ENCODE measurements at regions not wholly inside any gene's neighbourhood (a gene's known extent, or its start where the extent isn't known, plus 50 kb on each side); places are given as distances from the start of the nearest gene placed in this dataset.

GRCh38 chr11:71342951-71343827 is 90.8 kb upstream of the SHANK2 start:
- no peak overlapping the region for H3K4me3 Mint-ChIP-seq
- DNase-seq: peak in 1 of 2 donors; percentile 7
- Histone ChIP-seq H3K9me3 (ENCODE audit: control insufficient read depth, insufficient read depth, low read length) (no peaks in the 10 kb centered on the region), H3K27me3 (ENCODE audit: control insufficient read depth, insufficient read depth, low read length) (no peaks in the 10 kb centered on the region), H3K36me3 (ENCODE audit: control insufficient read depth, insufficient read depth, low read length) (no peaks in the 10 kb centered on the region), H3K4me1 (ENCODE audit: control insufficient read depth, insufficient read depth, low read length) (no peaks in the 10 kb centered on the region), H3K4me3 (ENCODE audit: low read length) (no peak overlapping the region), H3K27ac (ENCODE audit: low read length) (no peak overlapping the region)
- no peaks in the 10 kb centered on the region for H3K36me3 Mint-ChIP-seq
- no peak for ATAC-seq
- H3K9me3 Mint-ChIP-seq: no peaks in the 10 kb centered on the region
- TF ChIP-seq CTCF (IDR thresholded peaks at IDR 0.05): no peak
- 69% methylated on average over 20 of the region's 20 CpGs for WGBS (ENCODE audit: insufficient coverage)
- H3K27me3 Mint-ChIP-seq (ENCODE audit: low read depth in 2 of 2): peaks cover 16 to 20% of the 10 kb centered on the region in 2 donors
- H3K27ac Mint-ChIP-seq: no peak overlapping the region
- no peaks in the 10 kb centered on the region for H3K4me1 Mint-ChIP-seq
- intact Hi-C loops (cut with micrococcal nuclease): no loop called here

- Mint-ChIP-seq H3K27ac (no peak overlapping the region), H3K9me3 (no peaks in the 10 kb centered on the region), H3K4me1 (no peaks in the 10 kb centered on the region), H3K4me3 (no peak overlapping the region), H3K27me3 (ENCODE audit: low read depth in 2 of 2) (peaks cover 14 to 20% of the 10 kb centered on the region in 2 donors), H3K36me3 (no peaks in the 10 kb centered on the region)
- 84% methylated on average over 13 of the region's 13 CpGs for WGBS (ENCODE audit: insufficient coverage)
- intact Hi-C loops (cut with micrococcal nuclease): no loop called here
- Histone ChIP-seq H3K9me3 (ENCODE audit: control insufficient read depth, insufficient read depth, low read length) (no peaks in the 10 kb centered on the region), H3K4me3 (ENCODE audit: low read length) (no peak overlapping the region), H3K4me1 (ENCODE audit: control insufficient read depth, insufficient read depth, low read length) (no peaks in the 10 kb centered on the region), H3K27ac (ENCODE audit: low read length) (no peak overlapping the region), H3K36me3 (ENCODE audit: control insufficient read depth, insufficient read depth, low read length) (no peaks in the 10 kb centered on the region), H3K27me3 (ENCODE audit: control insufficient read depth, insufficient read depth, low read length) (no peaks in the 10 kb centered on the region)
- no peak for DNase-seq
- ATAC-seq: no peak
- no peak for TF ChIP-seq CTCF (IDR thresholded peaks at IDR 0.05)
These were observed 89.7 kb upstream of the SHANK2 start for GRCh38 chr11:71342116-71342515.

GRCh38 chr11:71341596-71341995 is 89.2 kb upstream of the SHANK2 start:
- intact Hi-C loops (cut with micrococcal nuclease): no loop called here
- DNase-seq (no peak), ATAC-seq (no peak)
- Mint-ChIP-seq H3K9me3 (no peaks in the 10 kb centered on the region), H3K4me1 (no peaks in the 10 kb centered on the region), H3K4me3 (no peak overlapping the region), H3K27ac (no peak overlapping the region), H3K27me3 (ENCODE audit: low read depth in 2 of 2) (peaks cover 11 to 20% of the 10 kb centered on the region in 2 donors), H3K36me3 (no peaks in the 10 kb centered on the region)
- H3K4me3 ChIP-seq (ENCODE audit: low read length): no peak overlapping the region
- TF ChIP-seq CTCF (IDR thresholded peaks at IDR 0.05): no peak
- H3K36me3 ChIP-seq (ENCODE audit: control insufficient read depth, insufficient read depth, low read length): no peaks in the 10 kb centered on the region
- H3K27ac ChIP-seq (ENCODE audit: low read length): no peak overlapping the region
- H3K4me1 ChIP-seq (ENCODE audit: control insufficient read depth, insufficient read depth, low read length): no peaks in the 10 kb centered on the region
- no peaks in the 10 kb centered on the region for H3K27me3 ChIP-seq (ENCODE audit: control insufficient read depth, insufficient read depth, low read length)
- WGBS (ENCODE audit: insufficient coverage): 88% methylated on average over 9 of the region's 9 CpGs
- no peaks in the 10 kb centered on the region for H3K9me3 ChIP-seq (ENCODE audit: control insufficient read depth, insufficient read depth, low read length)

- WGBS (ENCODE audit: insufficient coverage): 87% methylated on average over 8 of the region's 8 CpGs
- Histone ChIP-seq H3K27me3 (ENCODE audit: control insufficient read depth, insufficient read depth, low read length) (no peaks in the 10 kb centered on the region), H3K36me3 (ENCODE audit: control insufficient read depth, insufficient read depth, low read length) (no peaks in the 10 kb centered on the region), H3K4me3 (ENCODE audit: low read length) (no peak overlapping the region), H3K27ac (ENCODE audit: low read length) (no peak overlapping the region), H3K4me1 (ENCODE audit: control insufficient read depth, insufficient read depth, low read length) (no peaks in the 10 kb centered on the region), H3K9me3 (ENCODE audit: control insufficient read depth, insufficient read depth, low read length) (no peaks in the 10 kb centered on the region)
- Mint-ChIP-seq H3K9me3 (no peaks in the 10 kb centered on the region), H3K4me3 (no peak overlapping the region), H3K27ac (no peak overlapping the region), H3K36me3 (no peaks in the 10 kb centered on the region), H3K27me3 (ENCODE audit: low read depth in 2 of 2) (peaks cover 11 to 20% of the 10 kb centered on the region in 2 donors), H3K4me1 (no peaks in the 10 kb centered on the region)
- ATAC-seq: no peak
- intact Hi-C loops (cut with micrococcal nuclease): no loop called here
- DNase-seq: no peak
- TF ChIP-seq CTCF (IDR thresholded peaks at IDR 0.05): no peak
These were observed 88.8 kb upstream of the SHANK2 start for GRCh38 chr11:71341173-71341572.

Data from natural killer cell (primary cell).